Coronary artery (tissue), 2 donors: ENCODE measurements at regions not wholly inside any gene's neighbourhood (a gene's known extent, or its start where the extent isn't known, plus 50 kb on each side); places are given as distances from the start of the nearest gene placed in this dataset.

Experiments used
- DNase-seq: peaks from one replicate; pipeline ENCODE4 v3.0.0-alpha.2; 2017; ENCODE audit warnings: low spot score
- H3K27ac ChIP-seq, 2 donors: fragments of 200-600 bp; sonication (generic); one replicate each; pipeline ENCODE4 v1.5.1; 2016 to 2019
- H3K4me3 ChIP-seq: fragments of 200-600 bp; sonication (generic); 2 replicates; pipeline ENCODE4 v1.5.1; 2016; ENCODE audit warnings: mild to moderate bottlenecking, moderate library complexity
- CTCF ChIP-seq: fragments of 200-600 bp; sonication (generic); IDR thresholded peaks from one replicate; pipeline ENCODE4 v1.5.1; 2019; ENCODE audit warnings: antibody characterized with exemption

DNA sequence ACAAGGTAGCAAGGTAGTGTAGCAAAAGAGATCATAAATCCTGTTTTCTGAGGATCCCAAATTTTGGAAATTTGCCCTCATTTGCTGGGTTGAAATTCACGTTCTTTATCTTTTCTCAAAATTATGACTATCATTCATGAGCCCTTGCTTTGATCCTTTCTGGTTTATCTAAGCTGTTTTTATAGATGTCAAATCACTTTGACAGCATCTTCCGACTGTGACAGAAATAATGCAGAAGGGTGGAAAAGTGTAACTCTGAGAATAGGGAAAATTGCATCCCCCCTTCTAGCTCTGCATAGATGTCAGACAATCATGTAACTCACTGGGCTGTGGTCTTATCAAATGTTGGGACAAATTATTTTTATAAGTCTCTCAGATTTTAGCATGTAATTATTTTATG is 550.1 kb downstream of the OMA1 start:
- Histone ChIP-seq H3K4me3 (no peak overlapping the region), H3K27ac (no peak overlapping the region)
- DNase-seq: no peak
- TF ChIP-seq CTCF: no peak

DNA sequence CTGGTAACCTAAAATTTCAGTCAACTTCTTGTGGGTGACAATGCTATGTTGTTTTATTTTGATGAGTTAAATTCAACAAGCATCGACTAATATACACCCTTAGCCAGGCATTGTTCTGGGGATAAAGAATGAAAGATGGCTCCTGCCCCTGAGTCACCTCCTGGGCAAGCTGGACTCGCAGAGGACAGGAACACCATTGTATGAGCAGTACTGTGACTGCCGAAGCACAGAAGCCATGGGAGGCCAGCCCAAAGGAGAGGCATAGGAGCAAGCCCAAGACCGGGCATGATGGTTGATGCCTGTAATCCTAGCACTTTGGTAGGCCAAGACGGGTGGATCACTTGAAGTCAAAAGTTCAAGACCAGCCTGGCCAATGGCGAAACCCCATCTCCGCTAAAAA is 555.2 kb downstream of the OMA1 start:
- TF ChIP-seq CTCF: no peak
- Histone ChIP-seq H3K27ac (no peak overlapping the region), H3K4me3 (no peak overlapping the region)
- no peak for DNase-seq

- H3K4me3 ChIP-seq: no peak overlapping the region
- DNase-seq: no peak
- no peak for TF ChIP-seq CTCF
- H3K27ac ChIP-seq: no peak overlapping the region
Observed at GRCh38 chr1:57989877-57990276, 556.6 kb downstream of the OMA1 start.

GRCh38 chr1:57987523-57987922 is 559.0 kb downstream of the OMA1 start:
- no peak for DNase-seq
- TF ChIP-seq CTCF: no peak
- H3K27ac ChIP-seq: no peak overlapping the region
- H3K4me3 ChIP-seq: no peak overlapping the region

DNA sequence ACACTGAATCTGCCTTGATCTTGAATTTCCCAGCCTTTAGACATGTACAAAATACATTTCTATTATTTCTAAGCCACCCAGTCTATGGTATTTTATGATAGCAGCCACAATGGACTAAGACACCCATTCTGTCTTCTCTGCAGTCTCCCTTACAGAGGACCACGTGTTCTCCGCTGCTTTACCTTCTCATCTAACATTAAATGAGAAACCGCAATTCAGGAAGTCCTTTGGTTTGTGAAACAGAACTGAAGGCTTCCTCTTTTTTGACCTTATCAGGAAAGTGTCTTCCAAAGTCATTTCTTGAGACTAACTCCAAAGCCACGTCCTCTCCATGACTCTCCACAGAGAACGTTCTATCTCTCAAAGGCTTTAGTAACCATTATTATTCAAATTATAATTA is 560.1 kb downstream of the OMA1 start:
- Histone ChIP-seq H3K27ac (no peak overlapping the region), H3K4me3 (no peak overlapping the region)
- DNase-seq: no peak
- TF ChIP-seq CTCF: no peak

GRCh38 chr1:57984277-57984676 is 560.4 kb upstream of the DAB1 start:
- no peak overlapping the region for H3K4me3 ChIP-seq
- no peak for DNase-seq
- no peak overlapping the region for H3K27ac ChIP-seq
- no peak for TF ChIP-seq CTCF

DNA sequence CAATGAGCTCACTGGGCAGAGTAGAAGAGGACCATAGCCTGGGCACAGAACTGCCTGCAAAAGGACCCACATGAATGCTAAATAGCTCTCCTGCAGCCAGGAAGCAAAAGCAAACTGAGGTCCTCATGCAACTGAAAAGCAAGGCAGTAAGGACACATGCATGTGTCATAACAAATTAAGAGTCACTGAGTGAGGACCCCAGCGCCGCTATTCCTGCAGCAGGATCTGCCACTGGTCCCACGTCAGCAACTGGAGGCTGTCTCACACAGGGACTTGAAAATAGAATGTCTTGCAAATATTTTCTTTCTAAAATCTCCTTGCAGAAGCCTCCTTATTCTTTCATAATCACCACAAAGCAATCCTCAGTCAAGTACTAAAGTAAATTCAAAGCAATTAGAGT is 559.6 kb upstream of the DAB1 start:
- DNase-seq: no peak
- no peak for TF ChIP-seq CTCF
- no peak overlapping the region for H3K4me3 ChIP-seq
- no peak overlapping the region for H3K27ac ChIP-seq
